K562 (cell line): ENCODE measurements at regions not wholly inside any gene's neighbourhood (a gene's known extent, or its start where the extent isn't known, plus 50 kb on each side); places are given as distances from the start of the nearest gene placed in this dataset.

Experiments
- CBX2 ChIP-seq: fragments of 200-600 bp; sonication (generic); IDR thresholded peaks from one replicate; pipeline ENCODE4 v1.6.1; 2012; ENCODE audit warnings: mild to moderate bottlenecking, low read length, inconsistent platforms; ENCODE audit not compliant: insufficient read depth, poor library complexity, severe bottlenecking
- CREM ChIP-seq: IDR thresholded peaks from 2 replicates; pipeline ENCODE4 v1.6.1; 2014; ENCODE audit warnings: antibody characterized with exemption, low read depth
- POLR2A ChIP-seq: fragments of 450-650 bp; conservative IDR thresholded peaks from 2 replicates; pipeline ENCODE4 v1.6.1; 2016
- POLR2AphosphoS5 ChIP-seq: IDR thresholded peaks from 2 replicates; pipeline ENCODE4 v1.6.1; 2011; ENCODE audit warnings: mild to moderate bottlenecking, low read depth, low read length, moderate library complexity; ENCODE audit not compliant: control insufficient read depth, insufficient read depth
- RAD21 ChIP-seq, 2 experiments: fragments of 250-450 bp in 1 of 2; fragments of 450-650 bp in 1 of 2; sonication (Bioruptor Pico) in 1 of 2; formaldehyde crosslinking in 1 of 2; IDR thresholded peaks in 1 of 2; conservative IDR thresholded peaks in 1 of 2; 2 replicates each; pipeline versions ENCODE4 v1.4.0 to v1.8.0; 2020 to 2022; ENCODE audit warnings: mild to moderate bottlenecking in 2 of 2, moderate library complexity in 1 of 2
- TAF1 ChIP-seq: IDR thresholded peaks from 2 replicates; pipeline ENCODE4 v1.6.1; 2011; ENCODE audit warnings: mild to moderate bottlenecking, low read length, moderate library complexity; ENCODE audit not compliant: insufficient read depth, control insufficient read depth, severe bottlenecking; ENCODE audit errors: extremely low read depth
- TCF7 ChIP-seq: sonication (generic); IDR thresholded peaks from 2 replicates; pipeline ENCODE4 v1.6.1; 2016; ENCODE audit warnings: antibody characterized with exemption, borderline replicate concordance
- TGIF2 ChIP-seq: sonication (generic); formaldehyde crosslinking; IDR thresholded peaks from 2 replicates; pipeline ENCODE4 v1.8.1; 2022; ENCODE audit warnings: mild to moderate bottlenecking, missing genetic modification reagents, moderate library complexity
- XRCC3 ChIP-seq: fragments of 450-650 bp; IDR thresholded peaks from 2 replicates; pipeline ENCODE4 v1.6.1; 2017; ENCODE audit warnings: mild to moderate bottlenecking, moderate library complexity
- YY1 ChIP-seq, 3 experiments: IDR thresholded peaks; 2 replicates each; pipeline ENCODE4 v1.6.1; 2011; ENCODE audit warnings: low read length in 2 of 3, mild to moderate bottlenecking in 2 of 3, moderate library complexity in 2 of 3, borderline replicate concordance in 1 of 3, control low read depth in 1 of 3, low read depth in 1 of 3; ENCODE audit not compliant: insufficient read depth in 3 of 3, insufficient replicate concordance in 2 of 3, control insufficient read depth in 1 of 3, insufficient read length in 1 of 3; ENCODE audit errors: extremely low read depth in 1 of 3
- ZBTB1 ChIP-seq: sonication (generic); formaldehyde crosslinking; IDR thresholded peaks from 2 replicates; pipeline ENCODE4 v1.8.1; 2023; ENCODE audit warnings: missing genetic modification reagents, low read depth, mild to moderate bottlenecking, borderline replicate concordance
- ZBTB8A ChIP-seq: fragments of 450-650 bp; IDR thresholded peaks from 2 replicates; pipeline ENCODE4 v1.6.1; 2018; ENCODE audit warnings: mild to moderate bottlenecking, moderate library complexity; ENCODE audit not compliant: partially characterized antibody
- ZNF274 ChIP-seq: IDR thresholded peaks from 2 replicates; pipeline ENCODE4 v1.6.1; 2011; ENCODE audit warnings: low read depth, mild to moderate bottlenecking, low read length, moderate library complexity, borderline replicate concordance
- TF ChIP-seq, protein P1 (sequence below): sonication (generic); formaldehyde crosslinking; IDR thresholded peaks from 2 replicates; pipeline ENCODE4 v1.5.0; 2020; ENCODE audit warnings: missing genetic modification reagents

DNA sequence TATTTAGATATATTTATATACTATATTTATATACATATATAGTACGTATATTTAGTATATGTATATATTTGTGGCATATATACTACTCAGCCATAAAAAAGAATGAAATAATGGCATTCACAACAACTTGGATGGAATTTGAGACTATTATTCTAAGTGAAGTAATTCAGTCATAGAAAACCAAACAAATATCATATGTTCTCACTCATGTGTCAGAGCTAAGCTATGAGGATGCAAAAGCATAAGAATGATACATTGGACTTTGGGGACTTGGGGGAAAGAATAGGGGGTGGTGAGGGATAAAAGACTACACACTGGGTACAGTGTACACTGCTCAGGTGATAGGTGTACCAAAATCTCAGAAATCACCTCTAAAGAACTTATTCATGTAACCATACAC, 1015.7 kb downstream of the EFNB2 start:
- no peak for TF ChIP-seq ZNF274
- TF ChIP-seq TAF1 = no peak
- TF ChIP-seq ZBTB1 = no peak
- no peak for TF ChIP-seq YY1 (IDR thresholded peaks at IDR 0.05; ENCODE audit: borderline replicate concordance in 1 of 3, control insufficient read depth in 1 of 3, extremely low read depth in 1 of 3, insufficient read depth in 3 of 3, insufficient read length in 1 of 3, insufficient replicate concordance in 2 of 3, low read depth in 1 of 3, low read length in 2 of 3)
- no peak for TF ChIP-seq POLR2A
- TF ChIP-seq POLR2AphosphoS5 = no peak
- TF ChIP-seq XRCC3 = no peak
- no peak for TF ChIP-seq CREM
- TF ChIP-seq TGIF2 = no peak
- TF ChIP-seq TCF7 = no peak
- TF ChIP-seq, protein P1, sequence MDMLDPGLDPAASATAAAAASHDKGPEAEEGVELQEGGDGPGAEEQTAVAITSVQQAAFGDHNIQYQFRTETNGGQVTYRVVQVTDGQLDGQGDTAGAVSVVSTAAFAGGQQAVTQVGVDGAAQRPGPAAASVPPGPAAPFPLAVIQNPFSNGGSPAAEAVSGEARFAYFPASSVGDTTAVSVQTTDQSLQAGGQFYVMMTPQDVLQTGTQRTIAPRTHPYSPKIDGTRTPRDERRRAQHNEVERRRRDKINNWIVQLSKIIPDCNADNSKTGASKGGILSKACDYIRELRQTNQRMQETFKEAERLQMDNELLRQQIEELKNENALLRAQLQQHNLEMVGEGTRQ (CRISPR knock-in tag) = no peak
- TF ChIP-seq CBX2 = no peak
- TF ChIP-seq ZBTB8A = no peak
- no peak for TF ChIP-seq RAD21 (CRISPR knock-in tag; conservative IDR thresholded peaks at IDR 0.05 in 1 of 2, IDR thresholded peaks at IDR 0.05 in 1 of 2)
